IPS DF 6.9 (cell line): ENCODE measurements at regions not wholly inside any gene's neighbourhood (a gene's known extent, or its start where the extent isn't known, plus 50 kb on each side); places are given as distances from the start of the nearest gene placed in this dataset.

Experiments used
- DNase-seq: peaks from one replicate; pipeline ENCODE4 v3.0.0-alpha.2; 2013; ENCODE audit warnings: low read depth, low spot score
- H3K27ac ChIP-seq: one replicate; pipeline ENCODE4 v1.5.1; 2013; ENCODE audit warnings: low read length, control low read depth
- H3K27me3 ChIP-seq: 2 replicates; pipeline ENCODE4 v1.6.1; 2013; ENCODE audit warnings: mild to moderate bottlenecking, low read length; ENCODE audit not compliant: control insufficient read depth, insufficient read depth
- H3K36me3 ChIP-seq: 2 replicates; pipeline ENCODE4 v1.6.1; 2013; ENCODE audit warnings: low read length; ENCODE audit not compliant: control insufficient read depth, insufficient read depth
- H3K4me1 ChIP-seq: 2 replicates; pipeline ENCODE4 v1.6.1; 2013; ENCODE audit warnings: low read length; ENCODE audit not compliant: control insufficient read depth, insufficient read depth
- H3K4me3 ChIP-seq: 2 replicates; pipeline ENCODE4 v1.5.1; 2013; ENCODE audit warnings: mild to moderate bottlenecking, low read length
- H3K9me3 ChIP-seq: 2 replicates; pipeline ENCODE4 v1.6.1; 2013; ENCODE audit warnings: low read length, inconsistent platforms; ENCODE audit not compliant: control insufficient read depth, insufficient read depth
- WGBS: extraction: QIAGEN DNeasy Blood & Tissue Kit; methylation state at CpG from one replicate; pipeline ENCODE4 v1.1.7; 2013; ENCODE audit warnings: mixed read lengths, missing lambda C conversion rate; ENCODE audit not compliant: insufficient read length, insufficient coverage; 5-methylcytosine and 5-hydroxymethylcytosine counted together

GRCh38 chr1:244918421-244919319, 54.3 kb upstream of the HNRNPU start:
- H3K9me3 ChIP-seq, result no peaks in the 10 kb centered on the region
- no peaks in the 10 kb centered on the region for H3K36me3 ChIP-seq
- no peaks in the 10 kb centered on the region; the same call in 1 of the 2 replicates for H3K27me3 ChIP-seq
- no peaks in the 10 kb centered on the region for H3K4me1 ChIP-seq
- no peak for DNase-seq
- H3K27ac ChIP-seq, result no peak overlapping the region
- peak overlapping the region; percentile 27; the same call in 1 of the 2 replicates for H3K4me3 ChIP-seq
- WGBS, result no CpG with 5 or more reads among the region's 62 CpGs

GRCh38 chr1:244917073-244917670, 52.8 kb upstream of the HNRNPU start:
- no CpG with 5 or more reads among the region's 14 CpGs for WGBS
- Histone ChIP-seq H3K27me3 (no peaks in the 10 kb centered on the region; the same call in 1 of the 2 replicates), H3K4me1 (no peaks in the 10 kb centered on the region), H3K27ac (no peak overlapping the region), H3K9me3 (no peaks in the 10 kb centered on the region), H3K4me3 (no peak overlapping the region), H3K36me3 (no peaks in the 10 kb centered on the region)
- DNase-seq, result no peak

GRCh38 chr1:244915736-244916135, 51.4 kb upstream of the HNRNPU start:
- no peaks in the 10 kb centered on the region for H3K36me3 ChIP-seq
- H3K27ac ChIP-seq, result no peak overlapping the region
- no peak overlapping the region for H3K4me3 ChIP-seq
- no peaks in the 10 kb centered on the region for H3K9me3 ChIP-seq
- H3K27me3 ChIP-seq, result no peaks in the 10 kb centered on the region; the same call in 1 of the 2 replicates
- no peaks in the 10 kb centered on the region for H3K4me1 ChIP-seq
- WGBS, result no CpG with 5 or more reads among the region's 7 CpGs
- DNase-seq, result no peak

- no peaks in the 10 kb centered on the region; the same call in 1 of the 2 replicates for H3K27me3 ChIP-seq
- H3K27ac ChIP-seq, result no peak overlapping the region
- H3K4me1 ChIP-seq, result no peaks in the 10 kb centered on the region
- no peak for DNase-seq
- H3K36me3 ChIP-seq, result no peaks in the 10 kb centered on the region
- no CpG with 5 or more reads among the region's 4 CpGs for WGBS
- no peaks in the 10 kb centered on the region for H3K9me3 ChIP-seq
- no peak overlapping the region for H3K4me3 ChIP-seq
Observed at GRCh38 chr1:244914761-244915160, 50.4 kb upstream of the HNRNPU start.
